GM19438 (cell line): ENCODE measurements at regions not wholly inside any gene's neighbourhood (a gene's known extent, or its start where the extent isn't known, plus 50 kb on each side); places are given as distances from the start of the nearest gene placed in this dataset.

ENCODE experiments used
- ATAC-seq: cut with Tn5 transposase; IDR thresholded peaks from one replicate; pipeline ENCODE4 v1.9.1; 2021; ENCODE audit warnings: low read depth; ENCODE audit not compliant: unreplicated experiment

DNA sequence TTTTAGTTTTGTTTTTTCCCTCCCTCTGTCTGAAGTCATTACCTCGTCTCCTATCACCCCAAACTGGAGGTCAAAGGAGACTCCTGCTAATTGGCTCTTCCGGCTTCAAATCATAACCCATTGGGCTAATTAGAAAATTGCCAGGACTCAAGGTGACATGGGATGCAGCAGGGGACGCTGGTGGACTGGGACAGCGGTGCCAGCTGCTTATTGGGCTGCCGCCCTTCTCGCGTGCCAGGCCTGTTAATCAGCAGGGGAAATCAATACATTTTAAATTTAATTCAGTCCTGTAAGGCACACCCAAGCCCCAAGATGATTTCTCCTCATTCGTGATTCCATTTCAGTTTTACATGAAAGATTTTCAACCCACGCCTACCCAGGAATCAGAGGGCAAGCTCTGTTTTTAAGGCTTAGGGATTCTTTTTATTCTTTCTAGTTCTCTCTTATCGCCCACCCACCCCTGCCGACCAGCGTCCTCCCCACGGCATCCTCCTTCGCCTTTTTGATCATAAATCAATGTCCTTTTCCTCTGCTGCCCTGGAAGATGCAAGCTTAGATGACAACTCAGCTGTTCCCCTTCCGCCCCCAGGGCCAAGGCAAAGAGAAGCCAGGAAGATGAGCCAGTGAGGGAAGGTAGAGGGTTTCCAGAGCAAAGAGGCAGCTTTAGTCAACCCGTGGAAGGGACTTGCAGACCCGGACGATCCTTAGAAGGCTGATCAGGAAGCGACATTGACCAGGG, 329.6 kb downstream of the UACA start:
- no peak for ATAC-seq

DNA sequence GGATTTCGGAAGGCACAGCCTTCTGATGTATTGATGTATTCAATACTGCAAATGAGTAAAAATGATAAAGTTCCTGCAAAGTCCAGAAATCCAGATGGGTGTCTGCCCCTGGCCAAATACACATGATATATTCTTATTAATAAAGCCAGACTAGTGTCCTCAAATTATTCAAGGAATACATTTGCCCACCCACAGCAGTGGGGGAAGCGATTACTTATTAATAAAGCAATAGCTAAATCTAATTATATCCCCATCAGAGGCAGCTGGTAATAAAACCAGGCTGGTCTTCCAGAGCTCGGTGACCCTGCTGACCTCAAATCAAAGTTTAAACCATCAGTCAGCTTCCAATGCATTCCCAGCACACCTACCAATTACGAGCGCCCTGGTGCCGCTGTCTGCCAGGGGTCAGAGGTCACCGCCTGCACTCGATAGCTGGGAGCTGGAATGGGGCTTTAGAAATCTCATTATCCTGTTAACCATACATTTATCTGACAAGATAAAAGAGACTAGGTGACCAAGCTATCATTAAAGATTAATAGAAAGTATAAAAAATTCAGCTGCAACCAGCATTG, 330.3 kb downstream of the UACA start:
- no peak for ATAC-seq

DNA sequence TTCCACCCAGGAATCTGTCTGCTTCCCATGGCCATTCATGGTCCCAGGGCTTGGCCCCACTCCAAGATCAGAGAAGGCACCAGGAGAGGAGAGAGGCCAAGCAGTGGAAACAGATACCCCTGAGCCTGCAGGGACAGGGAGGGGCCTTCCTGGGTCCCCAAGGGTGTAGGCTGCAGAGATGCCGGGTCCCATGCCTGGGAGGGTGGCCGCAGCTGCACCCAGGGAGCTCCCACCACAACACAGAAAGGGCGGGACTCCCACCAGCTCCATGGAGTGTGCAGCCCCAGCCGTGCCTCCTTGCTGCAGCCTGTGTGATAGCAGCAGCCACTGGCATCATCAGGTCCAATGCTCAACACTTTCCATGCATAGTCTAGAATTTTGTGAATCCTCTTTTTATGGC, 331.5 kb downstream of the UACA start:
- no peak for ATAC-seq

- no peak for ATAC-seq
Observed at GRCh38 chr15:70430069-70430468, 332.4 kb upstream of the TLE3 start.

DNA sequence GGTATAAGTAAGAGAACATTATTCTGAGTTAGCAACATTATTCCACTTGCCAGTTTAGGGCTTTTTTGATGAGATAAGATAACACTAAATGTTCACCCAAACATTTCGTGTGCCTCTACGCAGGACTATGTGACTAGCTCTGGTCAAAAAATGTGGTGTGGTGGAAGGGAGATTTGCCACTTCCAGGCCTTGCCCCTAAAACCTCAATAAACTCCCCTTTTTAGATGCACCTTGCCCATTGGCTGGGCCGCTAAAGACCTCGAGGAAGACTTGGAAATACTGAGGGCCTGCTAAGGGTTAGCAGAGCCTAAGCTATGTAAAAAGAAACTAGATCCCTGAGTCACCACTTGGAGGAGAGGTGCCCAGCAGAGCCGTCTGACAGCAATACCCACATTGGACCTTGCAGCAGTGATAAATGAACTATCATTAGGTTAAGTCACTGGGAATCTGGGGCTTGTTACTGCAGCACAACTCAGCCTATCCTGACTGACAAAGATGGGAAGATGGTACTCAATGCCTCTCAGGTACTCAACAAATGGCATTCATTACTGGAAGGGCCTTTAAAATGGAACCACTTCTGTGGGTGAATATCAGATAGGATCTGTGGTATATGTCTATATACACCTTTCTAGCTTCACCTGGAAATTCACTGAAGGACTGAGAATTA, 331.5 kb upstream of the TLE3 start:
- ATAC-seq, result no peak

DNA sequence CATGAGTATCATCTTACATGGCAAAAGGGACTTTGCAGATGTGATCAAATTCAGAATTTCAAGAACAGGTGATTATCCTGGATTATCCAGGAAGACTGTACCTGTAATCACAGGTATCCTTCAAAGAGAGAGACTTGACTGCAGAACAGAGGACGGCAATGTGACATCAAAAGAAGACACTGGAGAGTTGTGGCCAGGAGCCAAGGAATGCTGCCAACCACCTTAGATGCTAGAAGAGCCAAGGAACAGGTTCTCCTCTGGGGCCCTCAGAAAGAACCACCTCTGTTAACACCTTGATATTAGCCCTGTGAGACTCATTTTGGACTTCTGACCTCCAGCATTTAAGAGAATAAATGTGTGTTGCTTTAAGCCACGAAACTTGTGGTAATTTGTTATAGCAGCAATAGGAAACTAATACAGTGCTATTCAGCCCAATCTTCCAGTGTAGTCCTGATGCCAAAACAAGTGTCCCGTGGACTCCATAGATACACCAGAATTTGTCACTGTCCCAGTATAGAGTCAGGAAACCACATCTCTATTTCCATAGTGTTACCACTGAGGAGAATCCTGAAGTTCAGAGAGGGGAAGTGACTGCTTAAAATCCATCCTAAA, 330.6 kb upstream of the TLE3 start:
- ATAC-seq, result no peak

- no peak for ATAC-seq
Observed at GRCh38 chr15:70427167-70428120, 329.7 kb upstream of the TLE3 start.

DNA sequence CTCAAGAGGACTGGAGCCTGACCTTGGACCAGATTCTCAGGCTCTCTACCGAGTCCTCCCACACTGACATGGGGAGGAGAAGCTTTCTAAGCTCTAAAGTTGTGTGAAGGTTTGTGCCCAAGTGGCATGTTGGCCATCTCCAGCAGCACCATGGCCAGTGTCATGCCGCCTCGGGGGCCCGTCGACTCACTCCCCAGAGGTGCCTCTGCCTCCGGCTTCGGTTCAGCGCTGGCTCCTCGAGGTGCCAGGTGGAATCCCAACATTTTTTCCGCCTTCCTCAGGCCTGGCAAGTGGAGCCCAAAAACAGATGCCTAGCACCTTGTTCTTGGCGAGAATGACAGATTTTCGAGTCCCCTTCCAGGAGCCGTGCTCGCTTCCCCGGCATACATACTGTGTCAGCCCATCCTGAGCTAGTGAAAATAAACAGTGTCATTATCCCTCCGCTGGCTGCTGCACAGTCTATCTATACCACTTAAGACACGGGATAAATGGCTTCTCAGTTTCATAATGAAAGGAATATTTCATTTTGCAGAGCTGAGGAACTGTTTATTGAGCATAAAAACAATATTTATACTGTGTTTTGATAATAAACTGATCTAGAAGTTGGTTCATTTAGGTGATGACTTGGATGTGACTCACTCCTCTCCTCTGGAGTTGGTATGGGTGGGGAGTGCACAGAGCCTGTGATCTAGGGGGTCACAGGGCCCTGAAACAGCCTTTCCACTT, 328.5 kb upstream of the TLE3 start:
- ATAC-seq, result no peak

DNA sequence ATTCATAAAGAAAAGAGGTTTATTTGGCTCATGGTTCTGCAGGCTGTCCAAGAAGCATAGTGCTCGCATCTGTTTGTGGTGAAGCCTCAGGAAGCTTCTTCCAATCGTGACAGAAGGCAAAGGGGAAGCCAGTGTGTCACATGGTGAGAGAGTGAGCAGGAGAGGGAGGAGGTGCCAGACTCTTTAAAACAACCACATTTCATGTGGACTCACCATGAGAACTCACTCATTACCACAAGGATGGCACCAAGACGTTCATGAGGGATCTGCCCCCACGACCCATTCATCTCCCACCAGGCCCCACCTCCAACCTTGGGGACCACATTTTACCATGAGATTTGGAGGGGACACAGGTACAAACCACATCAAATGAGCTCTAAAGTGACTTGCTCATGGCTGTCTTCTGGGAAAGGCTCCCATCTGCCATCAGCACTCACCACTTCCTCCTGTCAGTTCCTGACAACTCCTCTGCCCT, 327.3 kb upstream of the TLE3 start:
- ATAC-seq, result no peak

DNA sequence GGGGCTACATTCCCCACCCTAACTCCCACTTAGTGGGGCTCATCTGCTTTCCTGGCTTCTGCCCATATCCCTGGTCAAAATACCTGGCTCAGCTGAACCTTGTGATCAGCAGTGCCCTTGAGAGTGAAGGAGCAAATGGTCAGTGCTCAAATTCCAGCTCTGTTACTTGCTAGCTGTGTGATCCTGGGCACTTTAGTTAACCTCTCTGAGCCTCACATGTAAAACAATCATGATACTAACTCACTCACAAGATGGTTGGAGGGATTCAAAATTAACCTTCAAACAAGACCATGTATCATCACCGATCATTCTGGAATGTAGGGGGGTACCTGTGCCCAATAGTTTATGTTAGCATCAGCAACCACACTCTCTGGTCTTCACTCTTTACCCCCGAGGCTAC, 325.6 kb upstream of the TLE3 start:
- no peak for ATAC-seq

DNA sequence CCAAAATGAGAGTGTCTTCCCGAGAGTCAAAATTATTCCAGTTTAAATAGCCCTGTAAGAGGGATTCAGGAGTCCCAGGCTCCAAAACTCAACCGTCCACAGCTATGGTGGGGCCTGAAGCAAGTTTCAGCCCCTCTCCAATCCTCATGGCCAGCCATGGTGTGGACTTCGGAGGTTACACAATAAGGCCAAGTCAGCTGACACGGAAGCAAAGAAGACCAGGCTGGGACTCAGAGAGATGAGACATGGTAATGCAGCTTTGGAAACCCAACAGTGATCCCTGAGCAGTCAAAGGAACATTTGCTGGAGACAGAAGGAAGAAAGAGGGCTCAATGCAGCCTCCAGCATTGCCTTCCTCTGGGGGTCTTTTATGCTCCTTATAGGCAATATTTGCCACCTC, 324.6 kb upstream of the TLE3 start:
- ATAC-seq, result no peak

- ATAC-seq, result no peak
Observed at GRCh38 chr15:70420948-70421482, 323.3 kb upstream of the TLE3 start.

DNA sequence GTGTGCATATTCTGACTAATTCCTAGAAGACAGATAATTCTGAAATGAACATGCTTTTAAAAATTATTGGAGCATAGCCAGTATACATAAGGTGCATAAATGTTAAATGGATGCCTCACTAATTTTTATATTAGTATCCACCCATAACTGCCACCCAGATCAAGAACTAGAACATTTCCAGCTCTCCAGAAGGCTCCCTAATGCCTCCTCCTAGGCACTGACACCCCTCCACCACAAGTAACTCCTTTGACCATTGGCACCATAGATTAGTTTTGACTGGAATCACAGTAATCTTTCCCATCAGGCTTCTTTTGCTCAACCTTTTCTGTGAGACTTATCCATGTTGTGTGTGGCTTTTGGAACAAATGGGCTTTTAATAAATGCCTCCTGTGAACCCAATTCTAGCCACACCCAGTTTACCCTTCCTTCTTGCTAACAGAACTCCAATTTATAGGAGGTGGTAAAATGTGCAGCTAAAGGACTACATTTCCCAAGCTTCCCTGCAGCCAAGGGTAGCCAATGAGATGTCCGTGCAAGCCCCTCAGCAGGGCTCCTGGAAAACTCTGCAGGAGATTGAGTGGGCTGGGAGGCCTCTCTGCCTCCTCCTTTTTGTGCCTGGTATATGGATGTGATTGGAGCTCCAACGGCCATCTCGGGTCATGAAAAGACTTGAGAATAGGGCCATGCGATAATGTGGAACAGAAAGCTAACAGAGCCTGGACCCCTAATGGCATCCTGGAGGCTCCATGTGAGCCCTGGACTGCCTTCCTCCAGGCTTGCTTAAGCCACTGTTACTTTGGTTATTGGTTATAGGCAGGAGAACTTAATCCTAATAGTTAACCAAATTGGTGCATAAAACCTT, 322.6 kb upstream of the TLE3 start:
- no peak for ATAC-seq

GRCh38 chr15:70418943-70419342, 321.2 kb upstream of the TLE3 start:
- ATAC-seq, result no peak

GRCh38 chr15:70417535-70417934, 319.8 kb upstream of the TLE3 start:
- ATAC-seq, result no peak

DNA sequence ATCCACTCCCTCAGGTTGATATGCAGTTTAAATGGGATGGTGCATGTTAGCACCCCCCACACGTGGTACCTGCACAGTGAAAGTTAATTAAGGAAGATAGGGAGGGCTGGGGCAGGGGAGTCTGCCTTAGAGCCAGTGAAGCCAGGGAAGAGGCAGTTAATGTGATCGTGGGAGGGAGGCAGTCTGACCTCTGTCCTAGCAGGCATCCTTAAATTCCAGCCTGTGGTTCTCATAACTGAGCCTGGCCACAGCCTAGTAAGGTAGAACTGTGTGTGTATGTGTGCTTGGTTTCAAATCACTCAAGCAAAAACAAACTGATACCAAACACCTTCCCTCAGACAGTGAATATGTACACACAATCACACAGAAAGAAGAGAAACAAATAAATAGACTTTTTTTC, 319.1 kb upstream of the TLE3 start:
- no peak for ATAC-seq

- ATAC-seq, result no peak
Observed at GRCh38 chr15:70415398-70415797, 317.7 kb upstream of the TLE3 start.

GRCh38 chr15:70414626-70415025, 316.9 kb upstream of the TLE3 start:
- ATAC-seq, result no peak

GRCh38 chr15:70412794-70413193, 315.1 kb upstream of the TLE3 start:
- ATAC-seq, result no peak
